ENCODE measurements at regions not wholly inside any gene's neighbourhood (a gene's known extent, or its start where the extent isn't known, plus 50 kb on each side); places are given as distances from the start of the nearest gene placed in this dataset.

GRCh38 chr12:24360907-24361306, 411.4 kb upstream of the SOX5 start:
- TF ChIP-seq EZH2 (IDR thresholded peaks at IDR 0.05; ENCODE audit: insufficient read depth, poor library complexity, severe bottlenecking) (no peak), EZH2phosphoT487 (IDR thresholded peaks at IDR 0.05; ENCODE audit: insufficient read depth, low read depth) (no peak)
- in situ Hi-C loops (cut with MboI): no loop called here
- H3K4me1 ChIP-seq (ENCODE audit: insufficient read depth): no peaks in the 10 kb centered on the region

GRCh38 chr12:24360461-24360860, 411.0 kb upstream of the SOX5 start:
- no peak overlapping the region for H3K4me2 ChIP-seq (ENCODE audit: unreplicated experiment)
- no peak for TF ChIP-seq EZH2 (IDR thresholded peaks at IDR 0.05; ENCODE audit: insufficient read depth, poor library complexity, severe bottlenecking)
- TF ChIP-seq EZH2phosphoT487 (IDR thresholded peaks at IDR 0.05; ENCODE audit: insufficient read depth, low read depth): no peak
- H3K9me2 ChIP-seq (ENCODE audit: insufficient read depth): no peaks in the 10 kb centered on the region
- no peak overlapping the region for H3K27ac ChIP-seq
- H3F3A ChIP-seq (ENCODE audit: insufficient read depth): no peaks in the 10 kb centered on the region
- H3K9ac ChIP-seq: no peak overlapping the region
- no peak overlapping the region for H3K4me3 ChIP-seq
- H3K27me3 ChIP-seq (replicated peaks; ENCODE audit: insufficient read depth): no peaks in the 10 kb centered on the region
- H2AFZ ChIP-seq: no peak overlapping the region
- no peaks in the 10 kb centered on the region for H4K20me1 ChIP-seq (ENCODE audit: insufficient read depth)
- 54 to 56% methylated on average over 4 of the region's 4 CpGs for WGBS, 2 experiments (ENCODE audit: low coverage in 1 of 2, low lambda C conversion rate in 2 of 2, missing lambda C conversion rate in 2 of 2)
- no peaks in the 10 kb centered on the region for H3K79me2 ChIP-seq (ENCODE audit: insufficient read depth)
- in situ Hi-C loops (cut with MboI): no loop called here
- H3K36me3 ChIP-seq (ENCODE audit: low read depth): no peaks in the 10 kb centered on the region
- no peaks in the 10 kb centered on the region for H3K9me3 ChIP-seq (ENCODE audit: low read depth)
- DNase-seq: no peak
- no peaks in the 10 kb centered on the region for H3K4me1 ChIP-seq (ENCODE audit: insufficient read depth)

More at GRCh38 chr12:24360907-24361306, 411.4 kb upstream of the SOX5 start:
- H3K9me2 ChIP-seq (ENCODE audit: insufficient read depth): no peaks in the 10 kb centered on the region
- no peaks in the 10 kb centered on the region for H3K9me3 ChIP-seq (ENCODE audit: low read depth)
- H3F3A ChIP-seq (ENCODE audit: insufficient read depth): no peaks in the 10 kb centered on the region
- no peaks in the 10 kb centered on the region for H4K20me1 ChIP-seq (ENCODE audit: insufficient read depth)
- no peak overlapping the region for H3K4me3 ChIP-seq
- no peak overlapping the region for H3K4me2 ChIP-seq (ENCODE audit: unreplicated experiment)
- H3K36me3 ChIP-seq (ENCODE audit: low read depth): no peaks in the 10 kb centered on the region
- no peak overlapping the region for H3K27ac ChIP-seq
- H2AFZ ChIP-seq: no peak overlapping the region
- WGBS, 2 experiments (ENCODE audit: low coverage in 1 of 2, low lambda C conversion rate in 2 of 2, missing lambda C conversion rate in 2 of 2): 24 to 33% methylated on average over 5 of the region's 5 CpGs
- no peak overlapping the region for H3K9ac ChIP-seq
- no peaks in the 10 kb centered on the region for H3K27me3 ChIP-seq (replicated peaks; ENCODE audit: insufficient read depth)
- no peaks in the 10 kb centered on the region for H3K79me2 ChIP-seq (ENCODE audit: insufficient read depth)
- no peak for DNase-seq

- Histone ChIP-seq H3K9me3 (ENCODE audit: low read depth) (no peaks in the 10 kb centered on the region), H3K4me3 (no peak overlapping the region), H3K4me2 (ENCODE audit: unreplicated experiment) (no peak overlapping the region), H3K27ac (no peak overlapping the region), H3F3A (ENCODE audit: insufficient read depth) (no peaks in the 10 kb centered on the region), H2AFZ (no peak overlapping the region), H3K9me2 (ENCODE audit: insufficient read depth) (no peaks in the 10 kb centered on the region), H3K9ac (no peak overlapping the region), H4K20me1 (ENCODE audit: insufficient read depth) (no peaks in the 10 kb centered on the region), H3K4me1 (ENCODE audit: insufficient read depth) (no peaks in the 10 kb centered on the region), H3K27me3 (replicated peaks; ENCODE audit: insufficient read depth) (no peaks in the 10 kb centered on the region), H3K79me2 (ENCODE audit: insufficient read depth) (no peaks in the 10 kb centered on the region), H3K36me3 (ENCODE audit: low read depth) (no peaks in the 10 kb centered on the region)
- TF ChIP-seq EZH2phosphoT487 (IDR thresholded peaks at IDR 0.05; ENCODE audit: insufficient read depth, low read depth) (no peak), EZH2 (IDR thresholded peaks at IDR 0.05; ENCODE audit: insufficient read depth, poor library complexity, severe bottlenecking) (no peak)
- 12 to 15% methylated on average over 1 of the region's 1 CpG for WGBS, 2 experiments (ENCODE audit: low coverage in 1 of 2, low lambda C conversion rate in 2 of 2, missing lambda C conversion rate in 2 of 2)
- DNase-seq: no peak
- in situ Hi-C loops (cut with MboI): no loop called here
These were observed 410.6 kb upstream of the SOX5 start for GRCh38 chr12:24360057-24360456.

- H3K9me2 ChIP-seq (ENCODE audit: insufficient read depth): no peaks in the 10 kb centered on the region
- no peaks in the 10 kb centered on the region for H3K36me3 ChIP-seq (ENCODE audit: low read depth)
- no peaks in the 10 kb centered on the region for H3K79me2 ChIP-seq (ENCODE audit: insufficient read depth)
- H3K27ac ChIP-seq: no peak overlapping the region
- H3K4me3 ChIP-seq: no peak overlapping the region
- WGBS, 2 experiments (ENCODE audit: low coverage in 1 of 2, low lambda C conversion rate in 2 of 2, missing lambda C conversion rate in 2 of 2): 0 to 3% methylated on average over 1 of the region's 1 CpG
- H3F3A ChIP-seq (ENCODE audit: insufficient read depth): no peaks in the 10 kb centered on the region
- no peaks in the 10 kb centered on the region for H4K20me1 ChIP-seq (ENCODE audit: insufficient read depth)
- H2AFZ ChIP-seq: no peak overlapping the region
- DNase-seq: no peak
- no peak overlapping the region for H3K9ac ChIP-seq
- in situ Hi-C loops (cut with MboI): no loop called here
- no peak overlapping the region for H3K4me2 ChIP-seq (ENCODE audit: unreplicated experiment)
- no peaks in the 10 kb centered on the region for H3K4me1 ChIP-seq (ENCODE audit: insufficient read depth)
- no peak for TF ChIP-seq EZH2 (IDR thresholded peaks at IDR 0.05; ENCODE audit: insufficient read depth, poor library complexity, severe bottlenecking)
- TF ChIP-seq EZH2phosphoT487 (IDR thresholded peaks at IDR 0.05; ENCODE audit: insufficient read depth, low read depth): no peak
- no peaks in the 10 kb centered on the region for H3K9me3 ChIP-seq (ENCODE audit: low read depth)
- H3K27me3 ChIP-seq (replicated peaks; ENCODE audit: insufficient read depth): no peaks in the 10 kb centered on the region
These were observed 409.9 kb upstream of the SOX5 start for GRCh38 chr12:24359418-24359817.

- Histone ChIP-seq H3K79me2 (ENCODE audit: insufficient read depth) (no peaks in the 10 kb centered on the region), H2AFZ (no peak overlapping the region), H3K4me3 (no peak overlapping the region), H3K4me2 (ENCODE audit: unreplicated experiment) (no peak overlapping the region), H3K27me3 (replicated peaks; ENCODE audit: insufficient read depth) (no peaks in the 10 kb centered on the region), H3K27ac (no peak overlapping the region), H3K9ac (no peak overlapping the region), H3K9me3 (ENCODE audit: low read depth) (no peaks in the 10 kb centered on the region), H3K36me3 (ENCODE audit: low read depth) (no peaks in the 10 kb centered on the region), H3K4me1 (ENCODE audit: insufficient read depth) (no peaks in the 10 kb centered on the region), H3F3A (ENCODE audit: insufficient read depth) (no peaks in the 10 kb centered on the region), H3K9me2 (ENCODE audit: insufficient read depth) (no peaks in the 10 kb centered on the region), H4K20me1 (ENCODE audit: insufficient read depth) (no peaks in the 10 kb centered on the region)
- DNase-seq: no peak
- TF ChIP-seq EZH2 (IDR thresholded peaks at IDR 0.05; ENCODE audit: insufficient read depth, poor library complexity, severe bottlenecking) (no peak), EZH2phosphoT487 (IDR thresholded peaks at IDR 0.05; ENCODE audit: insufficient read depth, low read depth) (no peak)
- in situ Hi-C loops (cut with MboI): no loop called here
- WGBS, 2 experiments (ENCODE audit: low coverage in 1 of 2, low lambda C conversion rate in 2 of 2, missing lambda C conversion rate in 2 of 2): 17 to 25% methylated on average over 3 of the region's 3 CpGs
These were observed 406.9 kb upstream of the SOX5 start for GRCh38 chr12:24356240-24356804.
